Mesenteric fat pad (tissue), 1 donor: ENCODE measurements at regions not wholly inside any gene's neighbourhood (a gene's known extent, or its start where the extent isn't known, plus 50 kb on each side); places are given as distances from the start of the nearest gene placed in this dataset.
"Not testable (repeated sequence)": the region's sequence is repeated elsewhere in the genome, so short reads cannot be mapped to it uniquely, and the experiment has no call there.

ENCODE experiments used
- DNase-seq: peaks from one replicate; pipeline ENCODE4 v3.0.0-alpha.2; 2020; ENCODE audit warnings: low spot score
- donor health status: DM: yes; HTN: yes; CAD: no.

- no peak for DNase-seq
Measured at GRCh38 chr11:97516688-97517087, 1126.9 kb downstream of the JRKL start.

DNA sequence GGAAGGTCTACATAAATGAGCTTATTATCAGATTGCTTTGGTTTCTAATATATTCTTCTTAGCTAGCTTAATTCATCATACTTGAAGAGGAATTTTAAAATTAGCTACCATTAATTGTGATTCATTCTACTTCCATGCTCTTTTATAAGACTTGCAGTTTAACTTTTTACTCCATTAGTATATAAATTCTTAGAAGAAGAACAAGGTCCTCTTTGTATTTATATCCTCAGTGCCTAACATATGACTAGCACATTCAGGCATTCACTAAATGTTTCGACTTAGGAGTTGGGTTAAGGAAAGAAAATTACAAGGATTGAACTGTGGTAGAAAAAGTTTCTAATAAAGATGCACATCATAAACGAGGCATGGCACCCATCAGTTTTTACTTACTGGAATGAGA lies 1135.5 kb downstream of the JRKL start:
- no peak for DNase-seq

DNA sequence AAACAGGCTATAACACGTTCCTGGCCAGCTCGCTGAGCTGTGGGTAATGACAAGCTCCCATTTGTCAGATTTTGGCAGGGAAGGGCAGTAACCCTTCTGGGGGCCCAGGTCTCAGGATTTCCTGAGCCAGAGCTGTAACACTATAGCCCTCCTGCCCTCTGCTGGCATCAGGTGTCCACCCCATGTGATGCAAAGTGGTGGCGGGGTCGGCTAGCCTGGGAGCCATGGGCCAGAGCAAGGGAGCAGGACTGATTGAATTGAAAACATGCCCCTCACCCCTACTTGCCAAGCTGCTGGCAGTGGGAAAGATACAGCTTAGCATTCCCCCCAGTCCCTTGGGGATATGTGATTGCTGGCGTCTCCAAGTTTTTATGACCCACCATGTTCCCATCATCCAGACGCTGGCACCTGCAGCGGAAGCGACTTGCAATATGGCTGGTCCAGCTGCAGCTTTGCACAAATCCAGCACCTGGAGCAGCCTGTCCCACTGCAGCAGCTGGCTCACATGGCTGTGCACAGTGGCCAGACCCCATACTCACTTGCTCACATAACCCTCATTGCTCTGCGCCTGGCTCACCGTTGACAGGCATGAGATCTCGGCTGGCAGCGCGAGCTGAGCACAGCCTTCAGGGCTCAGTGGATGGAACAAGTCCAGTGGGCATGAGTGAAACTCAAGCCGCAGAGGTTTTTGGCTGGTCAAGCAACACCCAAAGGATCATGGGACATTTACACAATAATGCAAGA lies 1147.8 kb downstream of the JRKL start:
- DNase-seq: no peak

- DNase-seq: no peak
Measured at GRCh38 chr11:97544431-97544830, 1154.6 kb downstream of the JRKL start.

DNA sequence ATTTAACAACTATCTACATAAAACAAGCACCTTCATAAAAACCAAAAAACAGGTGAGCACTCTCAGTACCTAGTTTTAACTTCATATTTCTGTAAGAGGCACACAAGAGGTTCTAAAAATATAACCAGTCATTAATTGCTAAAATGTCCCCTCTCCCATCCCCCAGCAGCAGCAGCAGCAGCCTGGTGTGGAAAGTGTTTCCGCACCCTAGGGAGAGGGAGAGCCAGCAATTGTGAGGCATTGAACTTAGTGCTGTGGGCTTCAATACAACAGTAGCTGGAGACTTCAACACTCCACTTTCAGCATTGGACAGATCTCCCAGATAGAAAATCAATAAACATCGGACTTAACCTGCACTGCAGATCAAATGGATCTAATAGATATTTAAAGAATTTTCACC lies 1158.5 kb downstream of the JRKL start:
- DNase-seq: no peak

GRCh38 chr11:97557399-97557798 lies 1167.6 kb downstream of the JRKL start:
- no peak for DNase-seq

GRCh38 chr11:97567801-97568200 lies 1178.0 kb downstream of the JRKL start:
- no peak for DNase-seq

GRCh38 chr11:97570636-97571035 lies 1180.8 kb downstream of the JRKL start:
- no peak for DNase-seq

DNA sequence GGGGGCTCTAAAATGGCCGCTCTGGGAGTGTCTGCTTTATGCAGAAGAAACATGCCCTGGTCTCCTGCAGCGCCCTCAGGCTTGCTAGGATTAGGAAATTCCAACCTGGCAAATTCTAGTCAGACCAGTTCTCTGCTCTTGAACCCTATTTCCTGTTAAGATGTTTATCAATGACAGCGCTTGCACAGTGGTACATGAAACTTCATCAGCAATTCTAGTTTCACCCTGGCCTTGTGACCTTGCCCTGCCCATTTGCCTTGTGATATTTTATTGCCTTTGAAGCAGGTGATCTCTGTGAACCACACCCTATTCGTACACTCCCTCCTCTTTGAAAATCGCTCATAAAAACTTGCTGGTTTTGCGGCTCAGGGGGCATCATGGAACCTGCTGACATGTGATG lies 1184.0 kb downstream of the JRKL start:
- DNase-seq: not testable (repeated sequence)

DNA sequence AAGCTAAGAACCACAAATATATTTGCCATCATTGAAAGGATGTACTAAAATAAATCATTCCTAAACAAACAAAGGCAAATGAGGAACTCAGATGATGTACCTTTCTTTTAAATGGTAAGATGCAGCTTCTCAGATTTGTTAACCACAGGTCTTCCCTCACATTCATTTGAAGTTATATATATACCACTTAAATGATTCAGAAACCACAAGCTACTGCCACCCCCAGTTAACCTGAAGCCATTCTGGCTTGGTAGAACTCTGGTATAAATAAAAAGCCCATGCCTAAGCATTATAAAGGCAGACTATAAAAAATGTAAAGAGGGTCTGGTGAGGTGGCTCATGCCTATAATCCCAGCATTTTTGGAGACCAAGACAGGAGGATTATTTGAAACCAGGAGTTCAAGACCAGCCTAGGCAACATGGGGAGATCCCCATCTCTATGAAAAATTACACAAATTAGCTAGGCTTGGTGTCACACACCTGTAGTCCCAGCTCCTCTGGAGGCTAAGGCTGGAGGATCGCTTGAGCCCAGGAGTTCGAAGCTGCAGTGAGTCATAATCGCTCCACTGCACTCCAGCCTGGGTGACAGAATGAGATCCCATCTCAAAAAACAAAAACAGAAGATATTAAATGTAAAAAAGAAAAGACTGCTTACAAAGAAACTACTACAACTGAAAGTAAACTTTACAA lies 1185.3 kb downstream of the JRKL start:
- no peak for DNase-seq

GRCh38 chr11:97607291-97608000 lies 1217.6 kb downstream of the JRKL start:
- no peak for DNase-seq

DNA sequence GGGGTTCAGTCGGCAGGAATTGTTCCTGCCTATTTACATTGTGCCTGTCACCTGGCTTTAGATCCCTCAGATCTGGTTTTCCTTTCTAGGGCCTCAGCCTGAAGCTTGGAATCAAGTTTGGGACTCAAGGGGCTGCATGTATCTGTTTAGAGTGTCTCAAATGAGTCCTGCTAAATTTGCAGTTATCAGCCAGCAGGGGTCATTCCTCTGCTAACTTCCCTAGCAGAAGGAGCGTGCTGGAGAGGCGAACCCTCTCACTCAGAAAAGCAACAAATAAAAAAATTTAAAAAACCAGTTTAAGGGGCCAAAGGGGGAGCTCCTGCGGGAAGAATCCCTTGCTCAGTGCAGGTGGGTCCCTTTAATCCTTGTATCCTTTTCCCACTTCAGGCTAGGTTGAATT lies 1220.2 kb downstream of the JRKL start:
- DNase-seq: no peak

DNA sequence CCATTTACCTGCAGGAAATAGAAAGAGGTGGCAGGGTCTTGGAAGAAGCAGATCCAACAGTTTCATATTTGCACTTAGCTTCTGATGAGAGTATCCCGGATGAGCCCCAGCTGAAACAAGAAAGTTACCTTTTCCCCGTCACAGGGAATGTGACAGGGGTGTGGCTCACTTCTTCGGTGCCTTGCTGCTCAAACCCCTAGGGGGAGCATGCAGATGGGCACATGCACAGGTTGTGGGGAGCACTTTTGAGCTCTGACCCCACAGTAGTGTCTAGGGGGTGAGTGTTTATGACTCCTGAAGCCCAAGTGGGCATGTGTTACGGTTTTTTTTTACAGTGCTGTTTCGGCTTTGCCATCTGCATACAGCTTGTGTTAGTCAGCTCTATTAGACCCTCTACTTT lies 1221.0 kb downstream of the JRKL start:
- no peak for DNase-seq

DNA sequence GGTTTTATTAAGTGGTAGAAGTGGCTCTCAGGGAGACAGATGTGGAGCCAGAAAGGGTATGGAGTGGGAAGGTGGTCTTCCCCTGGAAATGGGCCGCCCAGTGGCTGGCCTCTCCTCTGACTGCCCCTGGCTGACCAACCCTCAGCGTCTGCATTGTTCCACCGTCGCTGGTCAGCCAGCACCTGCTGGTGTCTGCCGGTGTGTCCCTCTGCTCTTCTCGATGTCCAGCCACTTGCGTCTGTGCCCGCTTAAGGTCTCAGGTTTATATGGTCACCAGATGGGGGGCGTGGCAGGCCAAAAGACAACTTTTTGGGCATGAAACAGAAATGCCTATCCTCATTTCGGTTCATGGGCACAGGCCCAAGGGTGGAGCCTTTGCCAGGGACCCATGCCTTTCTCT lies 1221.5 kb downstream of the JRKL start:
- no peak for DNase-seq

- no peak for DNase-seq
Measured at GRCh38 chr11:97614606-97615005, 1224.8 kb downstream of the JRKL start.

DNA sequence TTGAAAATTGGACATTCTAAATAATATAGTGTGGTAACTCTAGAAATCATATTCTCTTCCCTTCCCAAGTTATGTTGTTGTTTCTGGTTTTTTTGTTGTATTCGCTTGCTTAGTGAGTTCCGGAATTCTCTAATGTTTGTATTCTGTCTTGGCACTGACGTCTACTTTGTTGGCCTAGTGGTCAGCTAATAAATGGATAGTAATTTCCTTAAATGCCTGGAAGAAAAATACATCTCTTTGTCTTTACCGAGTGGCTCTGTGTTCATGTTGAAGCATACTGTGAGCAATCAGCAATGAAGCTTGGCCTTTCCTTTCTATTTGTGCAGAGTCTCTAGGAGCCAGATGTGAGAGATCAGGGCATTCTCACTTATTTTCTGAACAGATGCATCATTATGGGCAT lies 1225.7 kb downstream of the JRKL start:
- DNase-seq: no peak

- DNase-seq: no peak
Measured at GRCh38 chr11:97617031-97617430, 1227.2 kb downstream of the JRKL start.

GRCh38 chr11:97620007-97620406 lies 1230.2 kb downstream of the JRKL start:
- no peak for DNase-seq

DNA sequence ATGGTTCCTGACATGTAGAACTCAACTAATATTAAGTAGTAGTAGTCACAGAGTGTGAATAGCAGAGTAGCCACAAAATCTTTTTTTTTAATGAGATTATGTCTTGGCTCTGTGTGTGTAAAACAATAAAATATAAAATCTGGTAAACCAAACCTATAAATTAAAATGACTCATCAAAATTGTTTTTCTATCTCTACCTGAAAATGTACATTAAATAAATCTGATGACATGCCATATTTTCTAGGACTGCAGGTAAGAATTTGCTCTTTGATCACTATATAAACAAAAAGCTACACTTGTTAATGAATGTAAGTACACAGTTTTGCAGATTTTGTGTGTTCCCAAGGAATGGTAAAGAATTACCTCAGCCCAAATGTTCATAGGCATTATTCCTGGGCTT lies 1231.5 kb downstream of the JRKL start:
- DNase-seq: no peak

DNA sequence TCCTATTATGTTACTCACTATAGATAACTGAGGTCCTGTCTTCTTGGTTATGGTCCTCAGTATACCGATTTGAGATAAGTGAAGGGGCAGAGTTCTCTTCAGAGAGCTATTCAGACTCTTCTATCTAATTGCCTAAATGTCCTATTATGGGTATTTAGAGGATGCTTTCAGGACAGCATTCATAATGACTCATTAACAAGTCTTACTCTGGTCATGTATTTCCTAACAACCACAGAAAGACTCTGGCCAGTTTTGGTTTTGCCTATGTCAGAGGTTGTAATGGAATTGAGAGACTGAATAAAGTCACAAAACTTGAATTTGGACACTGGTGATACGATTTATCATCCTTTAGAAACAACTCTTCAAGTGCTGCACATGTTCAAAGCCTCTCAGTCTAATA lies 1233.0 kb downstream of the JRKL start:
- DNase-seq: no peak

- DNase-seq: not testable (repeated sequence)
Measured at GRCh38 chr11:97636741-97637140, 1246.9 kb downstream of the JRKL start.

GRCh38 chr11:97637701-97638100 lies 1247.9 kb downstream of the JRKL start:
- DNase-seq: no peak
